GM19452 (cell line): ENCODE measurements at regions not wholly inside any gene's neighbourhood (a gene's known extent, or its start where the extent isn't known, plus 50 kb on each side); places are given as distances from the start of the nearest gene placed in this dataset.
"Not testable (repeated sequence)": the region's sequence is repeated elsewhere in the genome, so short reads cannot be mapped to it uniquely, and the experiment has no call there.

Experiments
- ATAC-seq: cut with Tn5 transposase; IDR thresholded peaks from one replicate; pipeline ENCODE4 v1.9.1; 2021; ENCODE audit not compliant: unreplicated experiment

GRCh38 chr21:16213518-16213917 is 483.7 kb downstream of the USP25 start:
- ATAC-seq, result no peak

GRCh38 chr21:16215193-16215592 is 485.4 kb downstream of the USP25 start:
- ATAC-seq, result no peak

- no peak for ATAC-seq
These were observed 485.9 kb downstream of the USP25 start for GRCh38 chr21:16215663-16216183.

- no peak for ATAC-seq
These were observed 486.6 kb downstream of the USP25 start for GRCh38 chr21:16216288-16216962.

GRCh38 chr21:16218682-16219343 is 489.0 kb downstream of the USP25 start:
- no peak for ATAC-seq

- ATAC-seq, result not testable (repeated sequence)
These were observed 495.0 kb downstream of the USP25 start for GRCh38 chr21:16224756-16225155.

GRCh38 chr21:16239659-16240265 is 510.0 kb downstream of the USP25 start:
- no peak for ATAC-seq

- ATAC-seq, result no peak
These were observed 511.2 kb downstream of the USP25 start for GRCh38 chr21:16241016-16241415.

- ATAC-seq, result no peak
These were observed 511.7 kb downstream of the USP25 start for GRCh38 chr21:16241479-16241963.

- no peak for ATAC-seq
These were observed 513.6 kb downstream of the USP25 start for GRCh38 chr21:16243396-16243795.

GRCh38 chr21:16248705-16249104 is 518.9 kb downstream of the USP25 start:
- ATAC-seq, result no peak

- ATAC-seq, result no peak
These were observed 520.5 kb downstream of the USP25 start for GRCh38 chr21:16250273-16250672.

- ATAC-seq, result no peak
These were observed 529.2 kb downstream of the USP25 start for GRCh38 chr21:16258844-16259611.

GRCh38 chr21:16262091-16262490 is 532.3 kb downstream of the USP25 start:
- ATAC-seq, result no peak

- no peak for ATAC-seq
These were observed 534.5 kb downstream of the USP25 start for GRCh38 chr21:16264319-16264718.

GRCh38 chr21:16269476-16269875 is 539.7 kb downstream of the USP25 start:
- ATAC-seq, result no peak

- ATAC-seq, result no peak
These were observed 550.2 kb downstream of the USP25 start for GRCh38 chr21:16279731-16280581.

- ATAC-seq, result no peak
These were observed 550.9 kb downstream of the USP25 start for GRCh38 chr21:16280686-16281091.

- no peak for ATAC-seq
These were observed 553.7 kb downstream of the USP25 start for GRCh38 chr21:16283516-16283915.

- ATAC-seq, result no peak
These were observed 555.9 kb downstream of the USP25 start for GRCh38 chr21:16285605-16286126.
